ENCODE measurements at regions not wholly inside any gene's neighbourhood (a gene's known extent, or its start where the extent isn't known, plus 50 kb on each side); places are given as distances from the start of the nearest gene placed in this dataset.

- H3K27ac ChIP-seq (ENCODE audit: low read depth, low read length) = no peak overlapping the region
- H3K9me2 ChIP-seq (replicated peaks; ENCODE audit: control insufficient read depth, low read length) = no peaks in the 10 kb centered on the region
- H3K79me2 ChIP-seq (ENCODE audit: control insufficient read depth, low read length) = no peaks in the 10 kb centered on the region
Measured at GRCh38 chr5:175202463-175203068, 241.4 kb downstream of the DRD1 start.

GRCh38 chr5:175201393-175201792, 242.6 kb downstream of the DRD1 start:
- H3F3A ChIP-seq (ENCODE audit: control insufficient read depth, insufficient read depth) = no peaks in the 10 kb centered on the region
- TF ChIP-seq EZH2phosphoT487 (IDR thresholded peaks at IDR 0.05; ENCODE audit: borderline replicate concordance, low read length) = no peak
- TF ChIP-seq CTCF (IDR thresholded peaks at IDR 0.05; ENCODE audit: low read depth, low read length, poor library complexity, severe bottlenecking) = no peak
- no peaks in the 10 kb centered on the region for H3K4me1 ChIP-seq (ENCODE audit: control insufficient read depth, low read length)
- no peak overlapping the region for H3K27ac ChIP-seq (ENCODE audit: low read depth, low read length)
- H3K4me2 ChIP-seq (ENCODE audit: low read length) = no peak overlapping the region
- no peaks in the 10 kb centered on the region for H3K27me3 ChIP-seq (ENCODE audit: control insufficient read depth, low read length)
- H3K9me3 ChIP-seq (ENCODE audit: control insufficient read depth, insufficient read depth, low read length) = no peaks in the 10 kb centered on the region
- H3K79me2 ChIP-seq (ENCODE audit: control insufficient read depth, low read length) = no peaks in the 10 kb centered on the region
- no peaks in the 10 kb centered on the region for H3K36me3 ChIP-seq (ENCODE audit: control insufficient read depth, low read length)
- H3K9me2 ChIP-seq (replicated peaks; ENCODE audit: control insufficient read depth, low read length) = no peaks in the 10 kb centered on the region
- H3K4me3 ChIP-seq (ENCODE audit: low read length) = no peak overlapping the region
- H4K20me1 ChIP-seq (ENCODE audit: control insufficient read depth, insufficient read depth, low read depth, low read length) = no peaks in the 10 kb centered on the region

More at GRCh38 chr5:175202463-175203068, 241.4 kb downstream of the DRD1 start:
- no peaks in the 10 kb centered on the region for H4K20me1 ChIP-seq (ENCODE audit: control insufficient read depth, insufficient read depth, low read depth, low read length)
- no peaks in the 10 kb centered on the region for H3K4me1 ChIP-seq (ENCODE audit: control insufficient read depth, low read length)
- H3K4me3 ChIP-seq (ENCODE audit: low read length) = no peak overlapping the region
- H3K4me2 ChIP-seq (ENCODE audit: low read length) = no peak overlapping the region
- no peaks in the 10 kb centered on the region for H3K27me3 ChIP-seq (ENCODE audit: control insufficient read depth, low read length)
- TF ChIP-seq CTCF (IDR thresholded peaks at IDR 0.05; ENCODE audit: low read depth, low read length, poor library complexity, severe bottlenecking) (no peak), EZH2phosphoT487 (IDR thresholded peaks at IDR 0.05; ENCODE audit: borderline replicate concordance, low read length) (no peak)
- H3K9me3 ChIP-seq (ENCODE audit: control insufficient read depth, insufficient read depth, low read length) = no peaks in the 10 kb centered on the region
- no peaks in the 10 kb centered on the region for H3K36me3 ChIP-seq (ENCODE audit: control insufficient read depth, low read length)
- no peaks in the 10 kb centered on the region for H3F3A ChIP-seq (ENCODE audit: control insufficient read depth, insufficient read depth)

GRCh38 chr5:175195698-175196656, 248.0 kb downstream of the DRD1 start:
- Histone ChIP-seq H3K27me3 (ENCODE audit: control insufficient read depth, low read length) (no peaks in the 10 kb centered on the region), H3K4me2 (ENCODE audit: low read length) (no peak overlapping the region), H3K4me1 (ENCODE audit: control insufficient read depth, low read length) (no peaks in the 10 kb centered on the region), H4K20me1 (ENCODE audit: control insufficient read depth, insufficient read depth, low read depth, low read length) (no peaks in the 10 kb centered on the region), H3K4me3 (ENCODE audit: low read length) (no peak overlapping the region), H3K27ac (ENCODE audit: low read depth, low read length) (no peak overlapping the region), H3K9me3 (ENCODE audit: control insufficient read depth, insufficient read depth, low read length) (no peaks in the 10 kb centered on the region), H3K36me3 (ENCODE audit: control insufficient read depth, low read length) (no peaks in the 10 kb centered on the region), H3K79me2 (ENCODE audit: control insufficient read depth, low read length) (no peaks in the 10 kb centered on the region), H3K9me2 (replicated peaks; ENCODE audit: control insufficient read depth, low read length) (no peaks in the 10 kb centered on the region), H3F3A (ENCODE audit: control insufficient read depth, insufficient read depth) (no peaks in the 10 kb centered on the region)
- TF ChIP-seq CTCF (IDR thresholded peaks at IDR 0.05; ENCODE audit: low read depth, low read length, poor library complexity, severe bottlenecking) = no peak
- TF ChIP-seq EZH2phosphoT487 (IDR thresholded peaks at IDR 0.05; ENCODE audit: borderline replicate concordance, low read length) = no peak

Measured in DOHH2 (cell line).